Progenitor cell of endocrine pancreas (in vitro differentiated cells): ENCODE measurements at regions not wholly inside any gene's neighbourhood (a gene's known extent, or its start where the extent isn't known, plus 50 kb on each side); places are given as distances from the start of the nearest gene placed in this dataset.

ENCODE experiments used
- DNase-seq: peaks from one replicate; pipeline ENCODE4 v3.0.0; 2021; ENCODE audit warnings: low spot score; ENCODE audit not compliant: unreplicated experiment
- H3K27ac Mint-ChIP-seq: 2 replicates; pipeline ENCODE4 v1.8.0; 2021; ENCODE audit warnings: mild to moderate bottlenecking, moderate library complexity, mixed read lengths
- H3K27me3 Mint-ChIP-seq: 2 replicates; pipeline ENCODE4 v1.8.0; 2021; ENCODE audit warnings: mixed read lengths
- H3K36me3 Mint-ChIP-seq: 2 replicates; pipeline ENCODE4 v1.8.0; 2022; ENCODE audit warnings: mixed read lengths; ENCODE audit not compliant: insufficient read depth
- H3K4me1 Mint-ChIP-seq: 2 replicates; pipeline ENCODE4 v1.8.0; 2021; ENCODE audit warnings: low read depth, mixed read lengths
- H3K4me3 Mint-ChIP-seq: 2 replicates; pipeline ENCODE4 v1.8.0; 2021; ENCODE audit warnings: low read depth, mild to moderate bottlenecking, moderate library complexity, mixed read lengths
- H3K9me3 Mint-ChIP-seq: 2 replicates; pipeline ENCODE4 v1.8.0; 2021; ENCODE audit warnings: low read depth, mixed read lengths
- CTCF ChIP-seq: fragments of 200-600 bp; sonication (generic); IDR thresholded peaks from one replicate; pipeline ENCODE4 v1.5.0; 2021; ENCODE audit warnings: antibody characterized with exemption, mild to moderate bottlenecking; ENCODE audit not compliant: unreplicated experiment

- no peak for TF ChIP-seq CTCF
- H3K4me1 Mint-ChIP-seq, result no peaks in the 10 kb centered on the region
- no peak for DNase-seq
- H3K27me3 Mint-ChIP-seq, result no peaks in the 10 kb centered on the region
- H3K9me3 Mint-ChIP-seq, result peaks cover 64% of the 10 kb centered on the region
- no peak overlapping the region for H3K27ac Mint-ChIP-seq
- no peak overlapping the region for H3K4me3 Mint-ChIP-seq
- H3K36me3 Mint-ChIP-seq, result peaks cover 5% of the 10 kb centered on the region
These were observed 571.2 kb downstream of the TBC1D22A start for GRCh38 chr22:47333625-47334024.

- peaks cover 6% of the 10 kb centered on the region for H3K36me3 Mint-ChIP-seq
- DNase-seq, result no peak
- H3K9me3 Mint-ChIP-seq, result peaks cover 63% of the 10 kb centered on the region
- no peaks in the 10 kb centered on the region for H3K4me1 Mint-ChIP-seq
- TF ChIP-seq CTCF, result no peak
- no peak overlapping the region for H3K4me3 Mint-ChIP-seq
- H3K27me3 Mint-ChIP-seq, result no peaks in the 10 kb centered on the region
- no peak overlapping the region for H3K27ac Mint-ChIP-seq
These were observed 570.0 kb downstream of the TBC1D22A start for GRCh38 chr22:47332246-47332980.

- TF ChIP-seq CTCF, result no peak
- H3K27me3 Mint-ChIP-seq, result no peaks in the 10 kb centered on the region
- H3K9me3 Mint-ChIP-seq, result peaks cover 61% of the 10 kb centered on the region
These were observed 569.3 kb downstream of the TBC1D22A start for GRCh38 chr22:47331750-47332149.

GRCh38 chr22:47329727-47330650 is 567.5 kb downstream of the TBC1D22A start:
- H3K27me3 Mint-ChIP-seq, result no peaks in the 10 kb centered on the region
- H3K27ac Mint-ChIP-seq, result no peak overlapping the region
- no peaks in the 10 kb centered on the region for H3K4me1 Mint-ChIP-seq
- no peak for TF ChIP-seq CTCF
- H3K9me3 Mint-ChIP-seq, result peaks cover 59% of the 10 kb centered on the region
- DNase-seq, result no peak
- H3K36me3 Mint-ChIP-seq, result peaks cover 4% of the 10 kb centered on the region
- H3K4me3 Mint-ChIP-seq, result no peak overlapping the region

More at GRCh38 chr22:47331750-47332149, 569.3 kb downstream of the TBC1D22A start:
- Mint-ChIP-seq H3K36me3 (peaks cover 6% of the 10 kb centered on the region), H3K4me1 (no peaks in the 10 kb centered on the region), H3K27ac (no peak overlapping the region), H3K4me3 (no peak overlapping the region)
- no peak for DNase-seq

- Mint-ChIP-seq H3K4me3 (no peak overlapping the region), H3K27me3 (no peaks in the 10 kb centered on the region), H3K36me3 (peaks cover 6% of the 10 kb centered on the region), H3K27ac (no peak overlapping the region), H3K9me3 (peaks cover 61% of the 10 kb centered on the region), H3K4me1 (no peaks in the 10 kb centered on the region)
- no peak for TF ChIP-seq CTCF
- DNase-seq, result no peak
These were observed 566.2 kb downstream of the TBC1D22A start for GRCh38 chr22:47328550-47329243.
